PC-3 (cell line): ENCODE measurements at regions not wholly inside any gene's neighbourhood (a gene's known extent, or its start where the extent isn't known, plus 50 kb on each side); places are given as distances from the start of the nearest gene placed in this dataset.

Source experiments
- CTCF ChIP-seq: fragments of 300-600 bp; sonication (generic); conservative IDR thresholded peaks from 2 replicates; pipeline ENCODE4 v1.5.1; 2017; ENCODE audit warnings: antibody characterized with exemption, low read depth, mild to moderate bottlenecking, low read length
- EZH2 ChIP-seq: fragments of 300-600 bp; sonication (generic); IDR thresholded peaks from one replicate; pipeline ENCODE4 v1.6.1; 2017; ENCODE audit warnings: antibody characterized with exemption, mild to moderate bottlenecking, low read length; ENCODE audit not compliant: unreplicated experiment
- EZH2phosphoT487 ChIP-seq: fragments of 300-600 bp; sonication (generic); IDR thresholded peaks from 2 replicates; pipeline ENCODE4 v1.6.1; 2018; ENCODE audit warnings: mild to moderate bottlenecking, antibody characterized with exemption, low read length, borderline replicate concordance

DNA sequence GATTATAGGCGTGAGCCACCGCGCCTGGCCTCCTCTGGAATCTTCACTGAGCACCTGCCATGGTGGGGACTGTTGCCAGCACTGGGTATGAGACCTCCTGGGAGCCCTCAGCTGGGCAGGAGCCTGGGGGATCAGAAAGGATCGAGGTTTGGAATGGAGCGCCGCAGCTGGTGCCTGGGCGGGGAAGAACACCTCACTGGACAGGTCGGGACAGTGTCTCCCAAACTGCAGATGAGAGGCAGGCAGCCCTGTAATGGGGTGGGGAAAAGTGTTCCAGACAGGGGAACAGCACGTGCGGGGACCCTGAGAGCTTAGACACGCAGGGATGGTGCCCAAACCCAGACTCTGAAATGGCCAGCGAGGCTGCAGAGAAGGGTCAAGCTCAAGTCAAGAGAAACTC is 150.9 kb upstream of the C1orf174 start:
- TF ChIP-seq CTCF (no peak), EZH2 (no peak), EZH2phosphoT487 (no peak)
